ENCODE measurements at regions not wholly inside any gene's neighbourhood (a gene's known extent, or its start where the extent isn't known, plus 50 kb on each side); places are given as distances from the start of the nearest gene placed in this dataset.

DNA sequence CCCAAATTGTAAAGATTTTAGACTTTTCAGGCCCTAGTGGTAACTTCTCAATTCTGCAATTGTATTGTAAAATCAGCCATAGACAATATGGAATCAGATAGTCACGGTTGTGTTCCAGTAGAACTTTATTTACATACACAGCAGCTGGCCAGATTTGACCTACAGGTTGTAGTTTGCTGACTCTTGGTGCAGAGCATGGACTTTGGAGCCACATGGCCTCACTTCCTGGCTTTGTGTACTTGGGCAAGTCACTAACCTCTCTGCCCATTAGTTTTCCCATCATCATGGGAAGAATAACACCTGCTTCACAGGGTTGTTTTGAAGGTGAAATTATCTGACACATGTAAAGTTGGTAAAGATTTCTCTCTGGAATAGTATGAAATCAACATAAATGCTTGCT lies 147.6 kb downstream of the TMEM200C start:
- no peak overlapping the region for H3K4me3 ChIP-seq (ENCODE audit: low read depth, low read length)
- no peak for DNase-seq (ENCODE audit: low read depth)
- TF ChIP-seq CTCF (IDR thresholded peaks at IDR 0.05; ENCODE audit: low read depth, low read length, missing control alignments) = no peak

- H3K4me3 ChIP-seq (ENCODE audit: low read depth, low read length) = no peak overlapping the region
- no peak for TF ChIP-seq CTCF (IDR thresholded peaks at IDR 0.05; ENCODE audit: low read depth, low read length, missing control alignments)
- DNase-seq (ENCODE audit: low read depth) = no peak
These were observed 148.5 kb downstream of the TMEM200C start for GRCh38 chr18:5746844-5747243.

- no peak for DNase-seq (ENCODE audit: low read depth)
- H3K4me3 ChIP-seq (ENCODE audit: low read depth, low read length) = no peak overlapping the region
- TF ChIP-seq CTCF (IDR thresholded peaks at IDR 0.05; ENCODE audit: low read depth, low read length, missing control alignments) = no peak
These were observed 150.7 kb downstream of the TMEM200C start for GRCh38 chr18:5744659-5745058.

- no peak overlapping the region for H3K4me3 ChIP-seq (ENCODE audit: low read depth, low read length)
- DNase-seq (ENCODE audit: low read depth) = no peak
- TF ChIP-seq CTCF (IDR thresholded peaks at IDR 0.05; ENCODE audit: low read depth, low read length, missing control alignments) = no peak
These were observed 156.8 kb downstream of the TMEM200C start for GRCh38 chr18:5738526-5738925.

- DNase-seq (ENCODE audit: low read depth) = no peak
- H3K4me3 ChIP-seq (ENCODE audit: low read depth, low read length) = no peak overlapping the region
- no peak for TF ChIP-seq CTCF (IDR thresholded peaks at IDR 0.05; ENCODE audit: low read depth, low read length, missing control alignments)
These were observed 163.0 kb downstream of the TMEM200C start for GRCh38 chr18:5732318-5732717.

DNA sequence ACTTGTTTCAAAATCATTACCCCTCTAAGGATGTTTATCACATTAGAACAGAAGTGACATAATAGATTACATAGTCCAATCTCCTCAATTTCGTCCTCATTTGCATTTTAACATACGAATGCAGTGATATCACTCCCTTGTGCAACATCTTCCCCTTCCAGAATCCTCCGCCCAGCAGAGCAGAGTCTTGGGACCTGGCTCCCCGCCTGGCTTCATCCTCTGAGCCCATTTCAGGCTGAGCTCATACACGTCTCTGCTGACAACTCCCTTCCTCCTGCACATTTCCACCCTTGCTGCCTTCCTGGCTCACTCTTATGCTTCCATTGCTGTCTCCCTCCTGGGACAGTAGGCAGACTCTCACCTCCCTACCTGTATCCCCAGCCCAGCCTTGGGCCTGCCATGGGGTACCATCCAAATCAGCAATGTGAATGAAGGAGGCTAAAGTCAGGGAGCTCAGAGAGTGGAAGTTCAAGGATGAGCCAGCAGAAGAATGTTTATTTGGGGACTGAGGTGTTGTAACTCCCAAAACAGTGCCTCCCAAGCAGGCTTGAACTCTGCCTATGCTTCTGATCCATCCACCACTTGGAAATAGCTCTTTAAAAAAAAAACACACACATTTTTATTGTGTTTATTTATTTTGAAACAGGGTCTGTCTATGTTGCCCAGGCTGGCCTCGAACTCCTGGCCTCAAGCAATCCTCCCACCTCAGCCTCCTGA lies 165.2 kb downstream of the TMEM200C start:
- DNase-seq (ENCODE audit: low read depth) = no peak
- TF ChIP-seq CTCF (IDR thresholded peaks at IDR 0.05; ENCODE audit: low read depth, low read length, missing control alignments) = no peak
- H3K4me3 ChIP-seq (ENCODE audit: low read depth, low read length) = no peak overlapping the region

DNA sequence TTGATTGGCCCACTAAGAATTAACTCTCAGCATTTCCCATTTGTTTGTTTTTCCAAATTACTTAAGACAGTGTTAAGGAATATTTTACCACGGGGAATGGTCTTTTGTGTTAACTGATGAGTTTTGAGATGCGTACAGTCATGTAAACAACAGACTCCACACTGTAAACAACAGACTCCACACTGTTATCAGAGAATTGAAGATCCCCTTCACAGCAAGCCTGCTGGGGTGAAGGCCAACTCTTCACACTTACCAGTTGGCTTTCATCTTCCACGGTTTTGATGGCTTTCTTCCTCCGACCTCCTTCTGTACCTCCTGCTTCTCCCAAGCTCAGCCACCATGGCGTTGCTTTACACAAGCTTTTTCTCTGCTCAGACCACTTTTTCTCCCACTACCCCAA lies 166.8 kb downstream of the TMEM200C start:
- TF ChIP-seq CTCF (IDR thresholded peaks at IDR 0.05; ENCODE audit: low read depth, low read length, missing control alignments) = no peak
- no peak for DNase-seq (ENCODE audit: low read depth)
- no peak overlapping the region for H3K4me3 ChIP-seq (ENCODE audit: low read depth, low read length)
